ENCODE measurements at regions not wholly inside any gene's neighbourhood (a gene's known extent, or its start where the extent isn't known, plus 50 kb on each side); places are given as distances from the start of the nearest gene placed in this dataset.

DNA sequence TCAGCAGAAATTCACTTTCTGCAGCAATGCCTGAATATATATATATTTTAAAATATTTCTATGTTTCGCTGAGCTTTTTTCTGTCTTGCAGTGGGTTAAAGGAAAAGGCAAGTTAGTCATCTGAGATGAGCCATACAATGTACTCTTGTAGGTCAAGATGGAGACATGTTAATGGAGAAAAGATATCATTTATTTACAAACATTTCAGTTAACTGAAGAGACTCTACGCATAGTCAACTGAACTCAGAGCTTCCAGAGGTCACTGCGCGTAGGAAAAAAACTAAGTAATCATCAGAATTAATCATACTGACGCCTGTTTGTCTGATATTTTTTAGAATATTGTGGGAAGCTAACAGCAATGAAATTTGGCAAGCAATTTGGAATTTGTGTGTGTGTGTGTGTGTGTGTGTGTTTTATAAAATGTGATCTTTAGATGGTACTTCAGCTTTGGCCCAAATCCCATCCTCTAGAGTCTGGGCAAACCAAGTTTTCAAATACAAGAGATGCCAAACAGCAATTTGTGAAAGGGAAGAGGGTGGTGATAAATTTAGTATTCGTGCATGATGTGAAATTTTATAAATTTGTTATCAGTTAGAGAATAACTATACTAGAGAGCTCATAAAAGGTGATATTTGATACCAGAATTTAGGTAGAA is 193.9 kb upstream of the AGR3 start:
- no peak for TF ChIP-seq ARNTL (CRISPR knock-in tag; IDR thresholded peaks at IDR 0.05; ENCODE audit: borderline replicate concordance, low read depth)
- TF ChIP-seq, protein P1, sequence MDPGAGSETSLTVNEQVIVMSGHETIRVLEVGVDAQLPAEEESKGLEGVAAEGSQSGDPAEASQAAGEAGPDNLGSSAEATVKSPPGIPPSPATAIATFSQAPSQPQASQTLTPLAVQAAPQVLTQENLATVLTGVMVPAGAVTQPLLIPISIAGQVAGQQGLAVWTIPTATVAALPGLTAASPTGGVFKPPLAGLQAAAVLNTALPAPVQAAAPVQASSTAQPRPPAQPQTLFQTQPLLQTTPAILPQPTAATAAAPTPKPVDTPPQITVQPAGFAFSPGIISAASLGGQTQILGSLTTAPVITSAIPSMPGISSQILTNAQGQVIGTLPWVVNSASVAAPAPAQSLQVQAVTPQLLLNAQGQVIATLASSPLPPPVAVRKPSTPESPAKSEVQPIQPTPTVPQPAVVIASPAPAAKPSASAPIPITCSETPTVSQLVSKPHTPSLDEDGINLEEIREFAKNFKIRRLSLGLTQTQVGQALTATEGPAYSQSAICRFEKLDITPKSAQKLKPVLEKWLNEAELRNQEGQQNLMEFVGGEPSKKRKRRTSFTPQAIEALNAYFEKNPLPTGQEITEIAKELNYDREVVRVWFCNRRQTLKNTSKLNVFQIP (CRISPR knock-in tag; IDR thresholded peaks at IDR 0.05; ENCODE audit: borderline replicate concordance, low read depth): no peak
- TF ChIP-seq, protein P2, sequence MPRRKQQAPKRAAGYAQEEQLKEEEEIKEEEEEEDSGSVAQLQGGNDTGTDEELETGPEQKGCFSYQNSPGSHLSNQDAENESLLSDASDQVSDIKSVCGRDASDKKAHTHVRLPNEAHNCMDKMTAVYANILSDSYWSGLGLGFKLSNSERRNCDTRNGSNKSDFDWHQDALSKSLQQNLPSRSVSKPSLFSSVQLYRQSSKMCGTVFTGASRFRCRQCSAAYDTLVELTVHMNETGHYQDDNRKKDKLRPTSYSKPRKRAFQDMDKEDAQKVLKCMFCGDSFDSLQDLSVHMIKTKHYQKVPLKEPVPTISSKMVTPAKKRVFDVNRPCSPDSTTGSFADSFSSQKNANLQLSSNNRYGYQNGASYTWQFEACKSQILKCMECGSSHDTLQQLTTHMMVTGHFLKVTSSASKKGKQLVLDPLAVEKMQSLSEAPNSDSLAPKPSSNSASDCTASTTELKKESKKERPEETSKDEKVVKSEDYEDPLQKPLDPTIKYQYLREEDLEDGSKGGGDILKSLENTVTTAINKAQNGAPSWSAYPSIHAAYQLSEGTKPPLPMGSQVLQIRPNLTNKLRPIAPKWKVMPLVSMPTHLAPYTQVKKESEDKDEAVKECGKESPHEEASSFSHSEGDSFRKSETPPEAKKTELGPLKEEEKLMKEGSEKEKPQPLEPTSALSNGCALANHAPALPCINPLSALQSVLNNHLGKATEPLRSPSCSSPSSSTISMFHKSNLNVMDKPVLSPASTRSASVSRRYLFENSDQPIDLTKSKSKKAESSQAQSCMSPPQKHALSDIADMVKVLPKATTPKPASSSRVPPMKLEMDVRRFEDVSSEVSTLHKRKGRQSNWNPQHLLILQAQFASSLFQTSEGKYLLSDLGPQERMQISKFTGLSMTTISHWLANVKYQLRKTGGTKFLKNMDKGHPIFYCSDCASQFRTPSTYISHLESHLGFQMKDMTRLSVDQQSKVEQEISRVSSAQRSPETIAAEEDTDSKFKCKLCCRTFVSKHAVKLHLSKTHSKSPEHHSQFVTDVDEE (CRISPR knock-in tag; IDR thresholded peaks at IDR 0.05): no peak
- TF ChIP-seq, protein P3, sequence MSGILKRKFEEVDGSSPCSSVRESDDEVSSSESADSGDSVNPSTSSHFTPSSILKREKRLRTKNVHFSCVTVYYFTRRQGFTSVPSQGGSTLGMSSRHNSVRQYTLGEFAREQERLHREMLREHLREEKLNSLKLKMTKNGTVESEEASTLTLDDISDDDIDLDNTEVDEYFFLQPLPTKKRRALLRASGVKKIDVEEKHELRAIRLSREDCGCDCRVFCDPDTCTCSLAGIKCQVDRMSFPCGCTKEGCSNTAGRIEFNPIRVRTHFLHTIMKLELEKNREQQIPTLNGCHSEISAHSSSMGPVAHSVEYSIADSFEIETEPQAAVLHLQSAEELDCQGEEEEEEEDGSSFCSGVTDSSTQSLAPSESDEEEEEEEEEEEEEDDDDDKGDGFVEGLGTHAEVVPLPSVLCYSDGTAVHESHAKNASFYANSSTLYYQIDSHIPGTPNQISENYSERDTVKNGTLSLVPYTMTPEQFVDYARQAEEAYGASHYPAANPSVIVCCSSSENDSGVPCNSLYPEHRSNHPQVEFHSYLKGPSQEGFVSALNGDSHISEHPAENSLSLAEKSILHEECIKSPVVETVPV (CRISPR knock-in tag; IDR thresholded peaks at IDR 0.05): no peak
- TF ChIP-seq, protein P4, sequence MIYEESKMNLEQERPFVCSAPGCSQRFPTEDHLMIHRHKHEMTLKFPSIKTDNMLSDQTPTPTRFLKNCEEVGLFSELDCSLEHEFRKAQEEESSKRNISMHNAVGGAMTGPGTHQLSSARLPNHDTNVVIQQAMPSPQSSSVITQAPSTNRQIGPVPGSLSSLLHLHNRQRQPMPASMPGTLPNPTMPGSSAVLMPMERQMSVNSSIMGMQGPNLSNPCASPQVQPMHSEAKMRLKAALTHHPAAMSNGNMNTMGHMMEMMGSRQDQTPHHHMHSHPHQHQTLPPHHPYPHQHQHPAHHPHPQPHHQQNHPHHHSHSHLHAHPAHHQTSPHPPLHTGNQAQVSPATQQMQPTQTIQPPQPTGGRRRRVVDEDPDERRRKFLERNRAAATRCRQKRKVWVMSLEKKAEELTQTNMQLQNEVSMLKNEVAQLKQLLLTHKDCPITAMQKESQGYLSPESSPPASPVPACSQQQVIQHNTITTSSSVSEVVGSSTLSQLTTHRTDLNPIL (CRISPR knock-in tag; IDR thresholded peaks at IDR 0.05; ENCODE audit: low read depth): no peak
- TF ChIP-seq, protein P5, sequence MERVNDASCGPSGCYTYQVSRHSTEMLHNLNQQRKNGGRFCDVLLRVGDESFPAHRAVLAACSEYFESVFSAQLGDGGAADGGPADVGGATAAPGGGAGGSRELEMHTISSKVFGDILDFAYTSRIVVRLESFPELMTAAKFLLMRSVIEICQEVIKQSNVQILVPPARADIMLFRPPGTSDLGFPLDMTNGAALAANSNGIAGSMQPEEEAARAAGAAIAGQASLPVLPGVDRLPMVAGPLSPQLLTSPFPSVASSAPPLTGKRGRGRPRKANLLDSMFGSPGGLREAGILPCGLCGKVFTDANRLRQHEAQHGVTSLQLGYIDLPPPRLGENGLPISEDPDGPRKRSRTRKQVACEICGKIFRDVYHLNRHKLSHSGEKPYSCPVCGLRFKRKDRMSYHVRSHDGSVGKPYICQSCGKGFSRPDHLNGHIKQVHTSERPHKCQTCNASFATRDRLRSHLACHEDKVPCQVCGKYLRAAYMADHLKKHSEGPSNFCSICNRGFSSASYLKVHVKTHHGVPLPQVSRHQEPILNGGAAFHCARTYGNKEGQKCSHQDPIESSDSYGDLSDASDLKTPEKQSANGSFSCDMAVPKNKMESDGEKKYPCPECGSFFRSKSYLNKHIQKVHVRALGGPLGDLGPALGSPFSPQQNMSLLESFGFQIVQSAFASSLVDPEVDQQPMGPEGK (CRISPR knock-in tag; IDR thresholded peaks at IDR 0.05; ENCODE audit: borderline replicate concordance): no peak
- TF ChIP-seq OSR1 (CRISPR knock-in tag; IDR thresholded peaks at IDR 0.05): no peak
- TF ChIP-seq RARB (CRISPR knock-in tag; IDR thresholded peaks at IDR 0.05): no peak
- TF ChIP-seq ZFP3 (CRISPR knock-in tag; IDR thresholded peaks at IDR 0.05): no peak

Measured in SK-N-SH treated with all-trans-retinoic acid at 6 μM for 48 hours (cell line).